Adrenal gland (tissue), 5 donors: ENCODE measurements at regions not wholly inside any gene's neighbourhood (a gene's known extent, or its start where the extent isn't known, plus 50 kb on each side); places are given as distances from the start of the nearest gene placed in this dataset.

Source experiments
- CTCF ChIP-seq, 6 experiments: fragments of 450-650 bp in 4 of 6; fragments of 200-600 bp in 2 of 6; sonication (generic) in 1 of 6; IDR thresholded peaks; 1 replicate in 5 of 6; 2 replicates in 1 of 6; pipeline versions ENCODE4 v1.5.1 to v1.8.0; 2016 to 2021; ENCODE audit warnings: antibody characterized with exemption in 6 of 6, mild to moderate bottlenecking in 2 of 6, moderate library complexity in 1 of 6
- POLR2A ChIP-seq, 2 donors: fragments of 450-650 bp; IDR thresholded peaks; one replicate each; pipeline ENCODE4 v1.6.1; 2017; ENCODE audit warnings: antibody characterized with exemption in 2 of 2, mild to moderate bottlenecking in 2 of 2, moderate library complexity in 1 of 2
- donor health status: DM: no; HTN: no; CAD: no.

GRCh38 chr5:23027830-23028229, 174.7 kb upstream of the CDH12 start:
- TF ChIP-seq POLR2A (IDR thresholded peaks at IDR 0.05) = no peak
- no peak for TF ChIP-seq CTCF (IDR thresholded peaks at IDR 0.05)
